Caki2 (cell line): ENCODE measurements at regions not wholly inside any gene's neighbourhood (a gene's known extent, or its start where the extent isn't known, plus 50 kb on each side); places are given as distances from the start of the nearest gene placed in this dataset.
"Not testable (repeated sequence)": the region's sequence is repeated elsewhere in the genome, so short reads cannot be mapped to it uniquely, and the experiment has no call there.

Source experiments
- DNase-seq: peaks from one replicate; pipeline ENCODE4 v3.0.0-alpha.2; 2015; ENCODE audit warnings: low read depth
- in situ Hi-C: cut with HindIII; loops from 2 replicates; pipeline ENCODE4 v1.10.0; 2016; ENCODE audit warnings: low sequenced_read_pairs, low pct_unique_long_range_greater_than_20kb, mixed read lengths

DNA sequence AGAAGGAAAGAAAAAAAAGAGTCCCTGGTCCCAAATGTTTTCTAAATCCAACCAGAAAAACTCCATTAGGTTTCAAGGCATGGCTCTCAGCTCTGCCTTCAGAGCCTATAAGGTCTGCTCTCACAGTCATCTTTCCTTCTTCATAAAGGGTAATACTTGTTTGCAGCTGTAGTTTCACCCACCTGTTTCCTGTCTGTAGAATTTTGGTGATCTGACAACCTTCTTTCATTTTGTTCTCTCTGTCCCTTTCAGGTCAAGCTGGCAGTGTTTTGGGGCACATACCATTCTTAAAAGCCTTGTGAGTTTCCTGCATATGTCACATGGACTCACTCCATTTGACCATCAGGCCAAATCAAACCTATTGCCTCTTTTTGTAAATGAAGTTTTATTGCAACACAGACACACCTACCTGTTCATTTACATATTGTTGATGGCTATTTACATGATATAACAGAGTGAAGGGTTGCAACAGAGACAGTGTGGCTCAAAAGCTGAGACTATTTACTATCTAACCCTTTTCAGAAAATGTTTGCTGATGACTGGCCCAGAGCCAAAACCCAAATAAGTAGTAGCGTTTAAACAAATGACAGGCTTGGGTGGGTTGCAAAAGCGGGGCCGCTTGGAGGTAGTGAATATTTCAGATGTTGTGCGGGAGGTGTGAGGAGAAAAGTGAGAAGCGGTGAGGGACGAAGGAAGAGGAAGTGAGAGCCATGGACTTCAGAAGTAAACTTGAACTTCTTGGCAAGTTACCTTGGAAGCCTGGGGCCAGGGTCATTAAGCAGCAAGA, 292.7 kb upstream of the PROK2 start:
- no peak for DNase-seq
- in situ Hi-C loops: no loop called here

GRCh38 chr3:72075848-72076247, 290.9 kb upstream of the PROK2 start:
- DNase-seq, in situ Hi-C loops: not testable (repeated sequence)

GRCh38 chr3:72071624-72072023, 286.7 kb upstream of the PROK2 start:
- DNase-seq: no peak
- in situ Hi-C loops: no loop called here

DNA sequence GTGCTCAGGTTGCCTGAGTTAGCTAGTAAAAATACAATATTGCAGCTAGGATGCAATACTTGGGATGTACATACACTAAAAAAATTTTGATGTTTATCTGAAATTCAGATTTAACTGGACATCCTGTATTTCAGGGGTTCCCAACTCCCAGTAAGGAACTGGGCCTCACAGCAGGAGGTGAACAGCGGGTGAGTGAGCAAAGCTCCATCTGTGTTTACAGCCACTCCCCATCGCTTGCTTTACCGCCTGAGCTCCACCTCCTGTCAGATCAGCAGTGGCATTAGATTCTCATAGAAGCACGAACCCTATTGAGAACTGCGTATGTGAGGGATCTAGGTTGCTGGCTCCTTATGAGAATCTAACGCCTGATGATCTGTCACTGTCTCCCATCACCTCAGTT, 285.1 kb upstream of the PROK2 start:
- in situ Hi-C loops: no loop called here
- no peak for DNase-seq

- in situ Hi-C loops: no loop called here
- no peak for DNase-seq
Measured at GRCh38 chr3:72069543-72069942, 284.6 kb upstream of the PROK2 start.

DNA sequence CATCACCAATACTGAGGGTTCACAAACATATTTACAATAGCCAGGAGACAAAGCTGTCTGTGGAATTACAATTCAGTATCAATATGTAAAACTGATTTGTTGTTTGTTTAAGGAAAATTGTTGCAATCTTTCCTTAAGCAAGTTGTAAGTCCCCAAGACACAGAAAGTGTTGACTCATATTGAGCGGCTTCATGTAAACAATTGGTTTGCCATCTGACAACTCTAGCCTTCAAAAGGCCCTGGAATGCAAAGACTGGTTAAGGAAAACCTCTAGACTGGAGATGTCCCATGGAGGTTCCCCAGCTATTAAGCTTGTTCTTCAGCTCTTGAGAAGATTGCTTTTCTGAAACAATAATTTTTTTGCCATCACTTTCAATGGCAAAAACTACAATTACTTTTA, 283.7 kb upstream of the PROK2 start:
- DNase-seq: no peak
- in situ Hi-C loops: no loop called here

DNA sequence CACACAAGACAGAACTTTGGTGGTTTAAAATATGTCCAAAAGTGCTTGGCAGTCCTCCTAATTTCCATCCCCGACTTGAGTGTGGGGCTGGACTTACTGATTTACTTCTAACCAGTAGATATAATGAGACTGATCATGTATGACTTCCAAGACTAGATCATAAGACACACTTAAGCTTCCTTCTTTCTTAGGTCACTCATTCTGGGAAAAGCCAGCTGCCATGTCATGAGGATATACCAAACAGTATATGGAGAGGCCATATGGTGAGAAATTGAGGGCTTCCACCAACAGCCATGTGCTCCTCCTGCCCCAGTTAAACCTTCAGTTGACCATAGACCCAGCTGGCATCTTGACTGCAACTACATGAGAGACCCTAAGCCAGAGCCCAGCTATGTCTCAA, 282.8 kb upstream of the PROK2 start:
- DNase-seq: no peak
- in situ Hi-C loops: no loop called here

DNA sequence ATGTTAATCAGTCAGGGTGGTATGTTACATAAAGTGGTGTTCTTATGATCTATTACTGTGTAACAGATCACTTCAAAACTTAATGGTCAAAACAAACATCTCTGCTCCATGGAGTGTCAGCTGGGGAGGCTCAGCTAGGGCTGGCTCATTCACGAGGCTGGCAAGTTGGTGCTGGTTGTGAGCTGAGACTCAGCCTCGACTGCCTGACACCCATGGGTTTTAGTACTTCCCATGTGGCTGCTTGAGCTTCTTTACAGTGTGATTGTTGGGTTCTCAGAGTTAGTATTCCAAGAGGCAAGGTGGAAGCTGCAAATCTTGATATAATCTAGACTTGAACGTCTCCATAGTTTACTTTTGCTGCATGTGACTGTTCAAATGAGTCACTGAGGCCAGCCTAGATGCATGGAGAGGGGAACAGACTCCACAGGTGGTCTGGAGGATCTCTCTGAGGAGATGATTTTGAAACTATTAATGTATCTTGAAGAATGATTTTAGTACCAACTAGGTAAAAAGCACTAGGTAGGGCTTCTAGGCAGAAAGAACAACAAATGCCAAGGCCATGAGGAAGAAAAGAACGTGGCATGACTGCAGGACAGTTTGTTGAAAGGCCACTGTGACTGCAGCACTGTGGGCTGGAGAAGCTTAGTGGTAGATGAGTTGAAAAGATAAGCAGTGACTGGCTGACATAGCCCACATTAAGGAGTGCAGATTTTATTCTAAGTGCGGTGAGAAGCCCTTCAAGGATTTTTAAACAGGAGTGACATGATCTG, 281.1 kb upstream of the PROK2 start:
- DNase-seq: no peak
- in situ Hi-C loops: no loop called here

- no peak for DNase-seq
- in situ Hi-C loops: no loop called here
Measured at GRCh38 chr3:72065236-72065635, 280.3 kb upstream of the PROK2 start.

GRCh38 chr3:72064727-72065126, 279.8 kb upstream of the PROK2 start:
- in situ Hi-C loops: not testable (repeated sequence)

DNA sequence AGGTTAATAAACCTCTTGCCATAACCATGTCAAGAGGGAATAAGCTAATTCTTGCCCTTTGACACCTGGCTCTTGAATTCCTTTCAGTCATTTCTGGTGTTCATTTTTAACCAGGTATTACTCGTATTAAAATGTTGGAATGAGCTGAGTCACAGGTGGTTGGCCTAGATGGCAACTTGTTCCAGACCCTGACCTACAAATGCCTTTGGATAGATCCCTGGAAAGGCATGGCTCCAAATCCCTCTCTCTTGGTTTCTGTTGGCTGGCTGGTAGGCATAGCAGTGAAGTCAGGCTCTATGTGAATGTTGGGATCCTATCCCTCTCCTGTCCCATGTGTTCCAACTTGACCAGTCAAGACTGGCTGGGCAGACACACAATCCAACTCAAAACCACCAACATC, 277.1 kb upstream of the PROK2 start:
- DNase-seq: no peak
- in situ Hi-C loops: no loop called here

More at GRCh38 chr3:72064727-72065126, 279.8 kb upstream of the PROK2 start:
- not testable (repeated sequence) for DNase-seq

- in situ Hi-C loops: no loop called here
- DNase-seq: no peak
Measured at GRCh38 chr3:72060447-72061034, 275.6 kb upstream of the PROK2 start.

- in situ Hi-C loops: no loop called here
- DNase-seq: no peak
Measured at GRCh38 chr3:72058493-72059081, 273.6 kb upstream of the PROK2 start.

DNA sequence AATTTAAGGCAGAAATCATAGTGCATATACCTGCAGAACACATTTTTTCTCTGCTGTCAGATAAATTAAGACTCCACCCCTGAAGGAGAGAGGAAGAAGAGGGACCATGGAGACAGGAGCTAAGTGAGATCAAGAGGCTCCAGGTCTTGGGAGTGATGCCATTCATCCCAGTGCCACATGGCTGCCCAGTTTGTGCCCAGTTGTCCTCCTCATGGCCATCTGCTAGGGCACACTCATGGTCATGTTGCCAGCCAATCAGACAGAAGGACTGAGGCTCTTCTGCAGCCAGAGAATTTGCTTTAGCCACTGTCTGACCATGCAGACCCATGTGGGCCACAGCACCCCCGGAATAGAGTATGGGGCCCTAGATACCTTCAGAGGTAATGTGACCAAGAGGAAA, 270.5 kb upstream of the PROK2 start:
- no peak for DNase-seq
- in situ Hi-C loops: no loop called here

GRCh38 chr3:72054976-72055375, 270.0 kb upstream of the PROK2 start:
- in situ Hi-C loops: no loop called here
- no peak for DNase-seq

GRCh38 chr3:72052841-72053409, 268.0 kb upstream of the PROK2 start:
- no peak for DNase-seq
- in situ Hi-C loops: no loop called here

DNA sequence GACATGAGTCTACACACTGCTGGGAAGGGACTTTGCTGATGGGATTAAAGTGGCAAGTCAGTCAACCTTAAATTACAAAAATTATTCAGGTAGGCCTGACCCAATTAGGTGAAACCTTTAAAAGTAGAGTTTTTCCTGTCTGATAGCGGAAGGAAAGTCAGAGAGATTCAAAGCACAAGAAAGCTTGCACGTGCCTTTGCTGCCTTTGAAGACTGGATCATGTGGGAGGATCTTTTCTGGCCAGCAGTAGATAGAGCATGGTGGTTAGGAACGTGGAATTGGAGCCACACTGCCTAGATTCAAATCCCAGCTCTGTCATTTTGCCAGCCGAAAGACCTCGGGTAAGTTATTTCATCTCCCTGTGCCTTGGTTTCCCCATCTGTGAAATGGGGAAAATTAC, 265.8 kb upstream of the PROK2 start:
- in situ Hi-C loops: no loop called here
- DNase-seq: no peak

DNA sequence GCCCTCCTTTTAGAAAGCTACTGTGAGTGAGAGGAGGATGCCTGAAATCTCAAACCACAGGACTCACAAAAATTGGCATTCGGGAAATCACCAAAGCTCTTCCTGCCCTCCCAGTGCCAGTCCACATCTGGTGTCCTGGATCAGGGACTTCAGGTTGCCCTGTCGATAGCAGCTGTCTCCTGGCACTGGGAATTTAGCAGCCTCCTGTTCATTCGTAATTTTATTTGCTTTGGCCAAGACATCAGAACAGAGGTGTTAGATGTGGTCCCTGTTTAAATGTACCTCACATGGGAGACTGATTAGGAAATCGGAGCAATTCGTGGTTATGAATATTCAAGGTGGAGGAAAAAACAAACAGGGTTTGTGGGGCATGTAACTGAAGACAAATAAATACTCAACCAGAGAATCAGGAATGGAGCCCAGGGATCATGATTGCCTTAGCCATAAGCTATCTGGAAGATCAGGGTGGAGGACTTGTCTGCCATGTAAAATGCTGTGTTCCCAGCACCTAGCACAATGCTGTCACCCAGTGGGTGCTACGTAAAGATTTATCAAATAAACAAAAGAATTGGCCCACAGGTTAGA, 265.2 kb upstream of the PROK2 start:
- no peak for DNase-seq
- in situ Hi-C loops: no loop called here
